ENCODE measurements at regions not wholly inside any gene's neighbourhood (a gene's known extent, or its start where the extent isn't known, plus 50 kb on each side); places are given as distances from the start of the nearest gene placed in this dataset.

GRCh38 chr12:82529101-82529500 lies 157.6 kb upstream of the TMTC2 start:
- Histone ChIP-seq H3K27me3 (replicated peaks; ENCODE audit: control insufficient read depth, insufficient read depth, low read length) (no peaks in the 10 kb centered on the region), H3K36me3 (ENCODE audit: control insufficient read depth, insufficient read depth, low read length, severe bottlenecking) (no peaks in the 10 kb centered on the region), H3K9ac (ENCODE audit: low read length) (no peak overlapping the region), H3K4me1 (ENCODE audit: control insufficient read depth, insufficient read depth, low read length) (peaks cover 6% of the 10 kb centered on the region), H3K9me3 (ENCODE audit: control insufficient read depth, low read length) (no peaks in the 10 kb centered on the region), H3K4me3 (ENCODE audit: low read length) (no peak overlapping the region)
- DNase-seq (ENCODE audit: low read depth), result peak; percentile 14

GRCh38 chr12:82529954-82530353 lies 156.8 kb upstream of the TMTC2 start:
- no peaks in the 10 kb centered on the region for H3K9me3 ChIP-seq (ENCODE audit: control insufficient read depth, low read length)
- H3K36me3 ChIP-seq (ENCODE audit: control insufficient read depth, insufficient read depth, low read length, severe bottlenecking), result no peaks in the 10 kb centered on the region
- H3K9ac ChIP-seq (ENCODE audit: low read length), result no peak overlapping the region
- H3K4me3 ChIP-seq (ENCODE audit: low read length), result no peak overlapping the region
- DNase-seq (ENCODE audit: low read depth), result no peak
- no peaks in the 10 kb centered on the region for H3K27me3 ChIP-seq (replicated peaks; ENCODE audit: control insufficient read depth, insufficient read depth, low read length)
- H3K4me1 ChIP-seq (ENCODE audit: control insufficient read depth, insufficient read depth, low read length), result no peaks in the 10 kb centered on the region

GRCh38 chr12:82530394-82530793 lies 156.3 kb upstream of the TMTC2 start:
- H3K27me3 ChIP-seq (replicated peaks; ENCODE audit: control insufficient read depth, insufficient read depth, low read length), result no peaks in the 10 kb centered on the region
- no peaks in the 10 kb centered on the region for H3K9me3 ChIP-seq (ENCODE audit: control insufficient read depth, low read length)
- DNase-seq (ENCODE audit: low read depth), result no peak
- H3K4me3 ChIP-seq (ENCODE audit: low read length), result no peak overlapping the region
- H3K4me1 ChIP-seq (ENCODE audit: control insufficient read depth, insufficient read depth, low read length), result no peaks in the 10 kb centered on the region
- H3K9ac ChIP-seq (ENCODE audit: low read length), result no peak overlapping the region
- no peaks in the 10 kb centered on the region for H3K36me3 ChIP-seq (ENCODE audit: control insufficient read depth, insufficient read depth, low read length, severe bottlenecking)

GRCh38 chr12:82533341-82533740 lies 153.4 kb upstream of the TMTC2 start:
- Histone ChIP-seq H3K27me3 (replicated peaks; ENCODE audit: control insufficient read depth, insufficient read depth, low read length) (no peaks in the 10 kb centered on the region), H3K9ac (ENCODE audit: low read length) (no peak overlapping the region), H3K4me1 (ENCODE audit: control insufficient read depth, insufficient read depth, low read length) (no peaks in the 10 kb centered on the region), H3K36me3 (ENCODE audit: control insufficient read depth, insufficient read depth, low read length, severe bottlenecking) (no peaks in the 10 kb centered on the region), H3K4me3 (ENCODE audit: low read length) (no peak overlapping the region), H3K9me3 (ENCODE audit: control insufficient read depth, low read length) (no peaks in the 10 kb centered on the region)
- no peak for DNase-seq (ENCODE audit: low read depth)

GRCh38 chr12:82537436-82537835 lies 149.3 kb upstream of the TMTC2 start:
- Histone ChIP-seq H3K4me1 (ENCODE audit: control insufficient read depth, insufficient read depth, low read length) (no peaks in the 10 kb centered on the region), H3K36me3 (ENCODE audit: control insufficient read depth, insufficient read depth, low read length, severe bottlenecking) (no peaks in the 10 kb centered on the region), H3K9ac (ENCODE audit: low read length) (no peak overlapping the region), H3K27me3 (replicated peaks; ENCODE audit: control insufficient read depth, insufficient read depth, low read length) (no peaks in the 10 kb centered on the region), H3K4me3 (ENCODE audit: low read length) (no peak overlapping the region), H3K9me3 (ENCODE audit: control insufficient read depth, low read length) (peaks cover 4% of the 10 kb centered on the region)
- DNase-seq (ENCODE audit: low read depth), result no peak

GRCh38 chr12:82554529-82554928 lies 132.2 kb upstream of the TMTC2 start:
- Histone ChIP-seq H3K4me1 (ENCODE audit: control insufficient read depth, insufficient read depth, low read length) (no peaks in the 10 kb centered on the region), H3K36me3 (ENCODE audit: control insufficient read depth, insufficient read depth, low read length, severe bottlenecking) (no peaks in the 10 kb centered on the region), H3K9ac (ENCODE audit: low read length) (no peak overlapping the region), H3K4me3 (ENCODE audit: low read length) (no peak overlapping the region), H3K9me3 (ENCODE audit: control insufficient read depth, low read length) (peaks cover 5% of the 10 kb centered on the region), H3K27me3 (replicated peaks; ENCODE audit: control insufficient read depth, insufficient read depth, low read length) (no peaks in the 10 kb centered on the region)
- DNase-seq (ENCODE audit: low read depth), result no peak

GRCh38 chr12:82555699-82556098 lies 131.0 kb upstream of the TMTC2 start:
- Histone ChIP-seq H3K27me3 (replicated peaks; ENCODE audit: control insufficient read depth, insufficient read depth, low read length) (no peaks in the 10 kb centered on the region), H3K36me3 (ENCODE audit: control insufficient read depth, insufficient read depth, low read length, severe bottlenecking) (no peaks in the 10 kb centered on the region), H3K9me3 (ENCODE audit: control insufficient read depth, low read length) (peaks cover 5% of the 10 kb centered on the region), H3K9ac (ENCODE audit: low read length) (no peak overlapping the region), H3K4me3 (ENCODE audit: low read length) (no peak overlapping the region), H3K4me1 (ENCODE audit: control insufficient read depth, insufficient read depth, low read length) (no peaks in the 10 kb centered on the region)
- DNase-seq (ENCODE audit: low read depth), result peak; percentile 19

- Histone ChIP-seq H3K9me3 (ENCODE audit: control insufficient read depth, low read length) (no peaks in the 10 kb centered on the region), H3K4me3 (ENCODE audit: low read length) (no peak overlapping the region), H3K36me3 (ENCODE audit: control insufficient read depth, insufficient read depth, low read length, severe bottlenecking) (no peaks in the 10 kb centered on the region), H3K27me3 (replicated peaks; ENCODE audit: control insufficient read depth, insufficient read depth, low read length) (no peaks in the 10 kb centered on the region), H3K9ac (ENCODE audit: low read length) (no peak overlapping the region), H3K4me1 (ENCODE audit: control insufficient read depth, insufficient read depth, low read length) (no peaks in the 10 kb centered on the region)
- no peak for DNase-seq (ENCODE audit: low read depth)
These were observed 120.7 kb upstream of the TMTC2 start for GRCh38 chr12:82565966-82566365.

- Histone ChIP-seq H3K9me3 (ENCODE audit: control insufficient read depth, low read length) (no peaks in the 10 kb centered on the region), H3K36me3 (ENCODE audit: control insufficient read depth, insufficient read depth, low read length, severe bottlenecking) (no peaks in the 10 kb centered on the region), H3K4me1 (ENCODE audit: control insufficient read depth, insufficient read depth, low read length) (no peaks in the 10 kb centered on the region), H3K27me3 (replicated peaks; ENCODE audit: control insufficient read depth, insufficient read depth, low read length) (no peaks in the 10 kb centered on the region), H3K4me3 (ENCODE audit: low read length) (no peak overlapping the region), H3K9ac (ENCODE audit: low read length) (no peak overlapping the region)
- DNase-seq (ENCODE audit: low read depth), result no peak
These were observed 119.0 kb upstream of the TMTC2 start for GRCh38 chr12:82567688-82568087.

GRCh38 chr12:82574191-82574590 lies 112.5 kb upstream of the TMTC2 start:
- DNase-seq (ENCODE audit: low read depth), result no peak
- H3K36me3 ChIP-seq (ENCODE audit: control insufficient read depth, insufficient read depth, low read length, severe bottlenecking), result no peaks in the 10 kb centered on the region
- H3K27me3 ChIP-seq (replicated peaks; ENCODE audit: control insufficient read depth, insufficient read depth, low read length), result no peaks in the 10 kb centered on the region
- no peak overlapping the region for H3K9ac ChIP-seq (ENCODE audit: low read length)
- H3K4me3 ChIP-seq (ENCODE audit: low read length), result no peak overlapping the region
- no peaks in the 10 kb centered on the region for H3K4me1 ChIP-seq (ENCODE audit: control insufficient read depth, insufficient read depth, low read length)
- H3K9me3 ChIP-seq (ENCODE audit: control insufficient read depth, low read length), result peaks cover 2% of the 10 kb centered on the region

GRCh38 chr12:82578725-82579124 lies 108.0 kb upstream of the TMTC2 start:
- H3K4me1 ChIP-seq (ENCODE audit: control insufficient read depth, insufficient read depth, low read length), result no peaks in the 10 kb centered on the region
- no peaks in the 10 kb centered on the region for H3K36me3 ChIP-seq (ENCODE audit: control insufficient read depth, insufficient read depth, low read length, severe bottlenecking)
- H3K9ac ChIP-seq (ENCODE audit: low read length), result no peak overlapping the region
- H3K27me3 ChIP-seq (replicated peaks; ENCODE audit: control insufficient read depth, insufficient read depth, low read length), result no peaks in the 10 kb centered on the region
- H3K4me3 ChIP-seq (ENCODE audit: low read length), result no peak overlapping the region
- peaks cover 2% of the 10 kb centered on the region for H3K9me3 ChIP-seq (ENCODE audit: control insufficient read depth, low read length)
- no peak for DNase-seq (ENCODE audit: low read depth)

GRCh38 chr12:82583756-82584155 lies 103.0 kb upstream of the TMTC2 start:
- no peak for DNase-seq (ENCODE audit: low read depth)
- H3K36me3 ChIP-seq (ENCODE audit: control insufficient read depth, insufficient read depth, low read length, severe bottlenecking), result no peaks in the 10 kb centered on the region
- H3K9ac ChIP-seq (ENCODE audit: low read length), result no peak overlapping the region
- no peaks in the 10 kb centered on the region for H3K27me3 ChIP-seq (replicated peaks; ENCODE audit: control insufficient read depth, insufficient read depth, low read length)
- H3K4me1 ChIP-seq (ENCODE audit: control insufficient read depth, insufficient read depth, low read length), result no peaks in the 10 kb centered on the region
- no peak overlapping the region for H3K4me3 ChIP-seq (ENCODE audit: low read length)
- H3K9me3 ChIP-seq (ENCODE audit: control insufficient read depth, low read length), result peaks cover 6% of the 10 kb centered on the region
